Astrocyte (in vitro differentiated cells and primary cell): ENCODE measurements at regions not wholly inside any gene's neighbourhood (a gene's known extent, or its start where the extent isn't known, plus 50 kb on each side); places are given as distances from the start of the nearest gene placed in this dataset.

Experiments
- CTCF ChIP-seq: IDR thresholded peaks from 2 replicates; pipeline ENCODE4 v1.5.1; 2011; ENCODE audit warnings: low read depth, mild to moderate bottlenecking, inconsistent platforms, low read length, moderate library complexity; ENCODE audit not compliant: insufficient read depth
- EZH2 ChIP-seq: IDR thresholded peaks from 2 replicates; pipeline ENCODE4 v1.6.1; 2012; ENCODE audit warnings: mild to moderate bottlenecking, low read length, inconsistent platforms; ENCODE audit not compliant: insufficient read depth

- TF ChIP-seq CTCF, result no peak
- TF ChIP-seq EZH2, result no peak
Observed at GRCh38 chr9:21568484-21568883, 86.4 kb upstream of the IFNE start.
